GM12872 (cell line): ENCODE measurements at regions not wholly inside any gene's neighbourhood (a gene's known extent, or its start where the extent isn't known, plus 50 kb on each side); places are given as distances from the start of the nearest gene placed in this dataset.

ENCODE experiments used
- TF ChIP-seq, protein P1 (sequence below): IDR thresholded peaks from 3 replicates; pipeline ENCODE4 v1.5.1; 2011; ENCODE audit warnings: low read depth, mild to moderate bottlenecking, low read length, moderate library complexity; ENCODE audit not compliant: insufficient read depth

DNA sequence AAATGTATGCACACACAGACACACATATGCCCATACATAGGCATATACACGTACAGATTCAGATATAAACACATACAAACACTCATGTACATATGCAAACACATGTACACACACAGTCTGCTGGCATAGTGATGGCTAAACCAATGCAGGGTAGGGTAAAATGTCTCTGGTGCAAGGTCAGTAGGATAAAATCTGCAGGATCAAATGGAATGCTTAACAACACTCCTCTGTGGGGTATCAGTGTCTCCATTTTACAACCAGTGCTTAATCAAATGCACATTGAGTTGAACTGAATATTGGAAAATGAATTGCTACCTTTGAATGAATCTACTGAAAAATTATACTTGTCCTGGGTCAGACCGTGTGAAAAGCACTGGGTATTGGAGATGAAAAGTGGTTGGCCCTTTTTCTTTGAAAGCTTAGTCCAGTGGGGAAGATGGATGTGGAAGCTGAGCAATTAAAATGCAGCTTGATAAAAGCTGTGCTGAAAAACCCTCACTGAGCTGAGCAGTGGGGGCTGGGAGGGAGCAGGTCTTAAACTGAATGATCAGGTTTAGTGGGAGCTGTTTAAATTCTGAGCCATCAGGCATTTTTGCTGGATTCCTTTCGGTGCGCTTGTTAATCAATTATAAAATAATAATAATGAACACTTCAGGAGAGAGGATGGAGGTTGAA is 314.7 kb downstream of the HAPSTR1 start:
- TF ChIP-seq, protein P1, sequence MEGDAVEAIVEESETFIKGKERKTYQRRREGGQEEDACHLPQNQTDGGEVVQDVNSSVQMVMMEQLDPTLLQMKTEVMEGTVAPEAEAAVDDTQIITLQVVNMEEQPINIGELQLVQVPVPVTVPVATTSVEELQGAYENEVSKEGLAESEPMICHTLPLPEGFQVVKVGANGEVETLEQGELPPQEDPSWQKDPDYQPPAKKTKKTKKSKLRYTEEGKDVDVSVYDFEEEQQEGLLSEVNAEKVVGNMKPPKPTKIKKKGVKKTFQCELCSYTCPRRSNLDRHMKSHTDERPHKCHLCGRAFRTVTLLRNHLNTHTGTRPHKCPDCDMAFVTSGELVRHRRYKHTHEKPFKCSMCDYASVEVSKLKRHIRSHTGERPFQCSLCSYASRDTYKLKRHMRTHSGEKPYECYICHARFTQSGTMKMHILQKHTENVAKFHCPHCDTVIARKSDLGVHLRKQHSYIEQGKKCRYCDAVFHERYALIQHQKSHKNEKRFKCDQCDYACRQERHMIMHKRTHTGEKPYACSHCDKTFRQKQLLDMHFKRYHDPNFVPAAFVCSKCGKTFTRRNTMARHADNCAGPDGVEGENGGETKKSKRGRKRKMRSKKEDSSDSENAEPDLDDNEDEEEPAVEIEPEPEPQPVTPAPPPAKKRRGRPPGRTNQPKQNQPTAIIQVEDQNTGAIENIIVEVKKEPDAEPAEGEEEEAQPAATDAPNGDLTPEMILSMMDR: no peak

DNA sequence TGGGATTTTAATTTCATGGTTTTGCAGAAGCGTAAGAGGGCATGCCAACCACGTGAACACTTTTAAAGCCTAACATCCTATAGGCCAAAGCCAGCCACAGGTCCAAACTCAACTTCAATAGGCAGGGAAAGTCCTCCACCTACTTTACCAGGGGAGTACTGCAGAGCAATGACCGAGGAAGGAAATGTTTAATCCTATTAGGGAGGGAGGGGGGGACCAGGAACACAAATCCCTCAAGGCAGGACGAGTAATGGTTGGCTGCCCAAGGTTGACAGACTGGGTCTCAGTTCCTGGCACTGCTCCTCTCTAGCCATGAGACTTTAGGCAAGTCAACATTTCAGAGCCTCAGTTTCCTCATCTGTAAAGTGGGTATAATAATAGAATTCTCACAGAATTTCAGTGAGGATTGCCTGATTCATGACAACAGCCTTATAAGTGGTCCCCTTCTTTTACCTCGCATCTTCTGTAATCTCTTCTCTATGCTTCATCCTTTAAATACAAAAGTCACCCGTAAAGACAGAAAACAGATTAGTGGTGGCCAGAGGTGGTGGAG is 315.8 kb downstream of the HAPSTR1 start:
- TF ChIP-seq, protein P1: no peak

DNA sequence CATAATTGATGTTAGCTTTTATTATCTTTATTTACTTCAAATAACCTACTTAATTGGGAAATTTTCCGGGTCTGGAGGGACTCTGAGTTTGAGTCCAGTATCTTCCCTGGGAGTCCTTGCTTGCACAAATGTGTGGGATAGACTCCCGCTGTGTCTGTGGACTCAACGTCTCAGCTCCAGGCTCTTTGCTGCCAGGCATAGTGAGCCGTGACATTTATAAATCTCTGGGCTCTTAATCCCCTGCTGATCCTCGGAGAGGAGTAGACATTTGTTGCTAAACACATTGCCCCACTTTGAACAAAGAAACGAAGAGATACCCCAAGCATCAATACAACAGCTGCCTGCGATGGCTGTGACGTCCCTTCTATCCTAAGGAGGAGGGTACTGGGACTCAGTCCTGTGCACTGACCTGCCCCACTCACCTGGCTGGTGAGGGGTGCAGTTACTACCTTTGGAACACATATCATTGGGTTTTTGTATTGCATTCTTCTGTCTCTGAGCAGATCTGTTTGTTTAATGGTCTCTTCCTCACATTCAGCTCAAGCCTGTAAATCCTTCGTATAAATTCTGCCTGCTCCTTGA is 316.9 kb downstream of the HAPSTR1 start:
- TF ChIP-seq, protein P1: no peak

GRCh38 chr16:9409560-9410493 is 318.4 kb downstream of the HAPSTR1 start:
- TF ChIP-seq, protein P1: no peak

GRCh38 chr16:9411426-9411825 is 320.0 kb downstream of the HAPSTR1 start:
- TF ChIP-seq, protein P1: no peak

GRCh38 chr16:9412031-9412914 is 320.8 kb downstream of the HAPSTR1 start:
- TF ChIP-seq, protein P1: no peak
